ENCODE measurements at regions not wholly inside any gene's neighbourhood (a gene's known extent, or its start where the extent isn't known, plus 50 kb on each side); places are given as distances from the start of the nearest gene placed in this dataset.

- Histone ChIP-seq H3K9me3 (ENCODE audit: insufficient read depth in 2 of 2, low read depth in 1 of 2, low read length in 1 of 2) (no peaks in the 10 kb centered on the region), H3K4ac (replicated peaks; ENCODE audit: insufficient read length, low read depth, low read length) (no peak overlapping the region), H3K9ac (replicated peaks in 1 of 4; ENCODE audit: extremely low read depth in 1 of 4, low read depth in 3 of 4, low read length in 3 of 4) (no peak overlapping the region), H3K4me3 (ENCODE audit: extremely low read depth in 1 of 4, insufficient read depth in 2 of 4, low read depth in 3 of 4, low read length in 4 of 4) (no peak overlapping the region), H2BK5ac (ENCODE audit: low read depth, low read length) (no peak overlapping the region), H3K79me2 (ENCODE audit: control insufficient read depth in 1 of 2, insufficient read depth in 2 of 2, low read length in 2 of 2) (no peaks in the 10 kb centered on the region), H3K23ac (ENCODE audit: insufficient read length) (no peak overlapping the region), H4K8ac (ENCODE audit: extremely low read depth, insufficient read depth, low read length) (no peak overlapping the region), H3K18ac (ENCODE audit: extremely low read depth, low read length) (no peak overlapping the region), H3K56ac (replicated peaks; ENCODE audit: insufficient read length, low read depth, low read length) (no peak overlapping the region), H3K79me1 (ENCODE audit: low read depth, low read length) (no peaks in the 10 kb centered on the region), H4K91ac (replicated peaks; ENCODE audit: insufficient read length, low read length) (no peak overlapping the region), H3K27ac (ENCODE audit: low read depth, low read length) (no peak overlapping the region), H4K5ac (ENCODE audit: insufficient read length, low read depth, low read length) (no peak overlapping the region), H2BK15ac (ENCODE audit: low read length) (no peak overlapping the region), H3K4me1 (replicated peaks in 1 of 4; ENCODE audit: control insufficient read depth in 3 of 4, insufficient read depth in 4 of 4, low read length in 3 of 4) (peaks cover 0 to 7% (median 1%) of the 10 kb centered on the region in 4 experiments; a peak in 2 of 7 replicates), H2BK20ac (ENCODE audit: low read length) (no peak overlapping the region), H2BK12ac (ENCODE audit: low read depth, low read length) (no peak overlapping the region), H2AFZ (ENCODE audit: low read length) (no peak overlapping the region), H4K20me1 (replicated peaks in 1 of 2; ENCODE audit: control insufficient read depth in 1 of 2, insufficient read depth in 2 of 2, low read length in 2 of 2) (no peaks in the 10 kb centered on the region), H2AK5ac (ENCODE audit: low read depth, low read length) (no peak overlapping the region), H3K27me3 (replicated peaks in 1 of 4; ENCODE audit: control insufficient read depth in 3 of 4, extremely low read depth in 1 of 4, insufficient read depth in 3 of 4, low read length in 3 of 4) (no peaks in the 10 kb centered on the region), H3K36me3 (ENCODE audit: control insufficient read depth in 2 of 4, insufficient read depth in 4 of 4, low read length in 3 of 4) (no peaks in the 10 kb centered on the region), H3K4me2 (ENCODE audit: insufficient read depth in 1 of 2, low read depth in 2 of 2, low read length in 2 of 2) (no peak overlapping the region), H2BK120ac (replicated peaks; ENCODE audit: low read depth, low read length) (no peak overlapping the region), H3K14ac (ENCODE audit: insufficient read length) (no peak overlapping the region), H3K23me2 (ENCODE audit: low read depth, low read length) (no peaks in the 10 kb centered on the region; the same call in 1 of the 2 replicates)
- ChIA-PET CTCF (ENCODE audit: partially characterized antibody) (interaction anchor here (0.6 kb wide), 1 partner anchor 797 kb away, joined by 3 read pairs; no protein-coding TSS in a partner anchor), POLR2A (ENCODE audit: partially characterized antibody) (interaction anchor here (0.7 kb wide), 1 partner anchor 8 kb away, joined by 3 read pairs; no protein-coding TSS in a partner anchor)
- TF ChIP-seq KDM4A (IDR thresholded peaks at IDR 0.05; ENCODE audit: low read depth, low read length, severe bottlenecking) (no peak), PHF8 (conservative IDR thresholded peaks at IDR 0.05; ENCODE audit: low read depth, low read length) (no peak), POLR2A (IDR thresholded peaks at IDR 0.05; ENCODE audit: control extremely low read depth in 1 of 2, low read depth in 2 of 2, low read length in 2 of 2) (no peak), SRF (IDR thresholded peaks at IDR 0.05; ENCODE audit: low read depth, low read length) (no peak), YY1 (IDR thresholded peaks at IDR 0.05; ENCODE audit: low read depth, low read length) (no peak), SIN3A (conservative IDR thresholded peaks at IDR 0.05 in 1 of 2, IDR thresholded peaks at IDR 0.05 in 1 of 2; ENCODE audit: low read depth in 1 of 2, low read length in 2 of 2) (no peak)
- DNase-seq (ENCODE audit: low read depth in 1 of 2, low spot score in 2 of 2), result no peak
- no peak for FAIRE-seq
- 95% methylated on average over 6 of the region's 7 CpGs; no CpG with 5 or more reads in 1 of the 2 experiments for WGBS, 2 experiments (ENCODE audit: extremely low coverage in 1 of 2, insufficient coverage in 1 of 2, insufficient read length in 1 of 2, insufficient replicate concordance in 2 of 2, low coverage in 1 of 2, low lambda C conversion rate in 2 of 2, missing lambda C conversion rate in 1 of 2)
Measured at GRCh38 chr7:68421712-68422111, 1176.6 kb upstream of the AUTS2 start.

Measured in H1 (cell line).